ENCODE measurements at regions not wholly inside any gene's neighbourhood (a gene's known extent, or its start where the extent isn't known, plus 50 kb on each side); places are given as distances from the start of the nearest gene placed in this dataset.

GRCh38 chr11:114816791-114817190 lies 138.5 kb downstream of the NXPE2 start:
- no peak overlapping the region for H3K27ac ChIP-seq (ENCODE audit: control insufficient read depth, insufficient read depth, low read length)
- H3K4me2 ChIP-seq (ENCODE audit: control insufficient read depth, extremely low read depth, insufficient read depth, low read depth, low read length), result no peak overlapping the region
- H3K4me1 ChIP-seq (ENCODE audit: control insufficient read depth, extremely low read depth, insufficient read depth, low read length), result no peaks in the 10 kb centered on the region
- H3K36me3 ChIP-seq (ENCODE audit: control insufficient read depth in 2 of 2, extremely low read depth in 1 of 2, insufficient read depth in 2 of 2, low read length in 2 of 2), result no peaks in the 10 kb centered on the region
- no peaks in the 10 kb centered on the region for H3K79me2 ChIP-seq (ENCODE audit: control insufficient read depth, insufficient read depth, low read length)
- H4K20me1 ChIP-seq (ENCODE audit: control insufficient read depth, extremely low read depth, insufficient read depth, low read length), result no peaks in the 10 kb centered on the region
- TF ChIP-seq CTCF (optimal IDR thresholded peaks at IDR 0.05 in 1 of 3, IDR thresholded peaks at IDR 0.05 in 1 of 3, conservative IDR thresholded peaks at IDR 0.05 in 1 of 3; ENCODE audit: extremely low read depth in 1 of 3, insufficient read depth in 2 of 3, low read length in 3 of 3) (no peak), EZH2 (IDR thresholded peaks at IDR 0.05; ENCODE audit: low read length) (no peak)
- no peak overlapping the region for H2AFZ ChIP-seq (ENCODE audit: control insufficient read depth, low read length)
- H3K9ac ChIP-seq (ENCODE audit: control insufficient read depth, extremely low read depth, insufficient read depth, low read length), result no peak overlapping the region
- H3K4me3 ChIP-seq (ENCODE audit: control insufficient read depth in 2 of 3, extremely low read depth in 1 of 3, insufficient read depth in 2 of 3, low read depth in 1 of 3, low read length in 3 of 3), result no peak overlapping the region
- H3K9me3 ChIP-seq (ENCODE audit: control insufficient read depth, low read depth, low read length), result no peaks in the 10 kb centered on the region
- no peaks in the 10 kb centered on the region for H3K27me3 ChIP-seq (ENCODE audit: control insufficient read depth, extremely low read depth, insufficient read depth, low read length)
- H3K9me1 ChIP-seq (ENCODE audit: control insufficient read depth, extremely low read depth, insufficient read depth, low read length), result no peaks in the 10 kb centered on the region
- DNase-seq (ENCODE audit: low read depth, low spot score) (no peak), FAIRE-seq (no peak)
- dilution Hi-C loops (cut with MboI; ENCODE audit: extremely low pct_ligation_motif_present, low sequenced_read_pairs), result no loop called here

- FAIRE-seq, result no peak
- no peaks in the 10 kb centered on the region for H3K9me3 ChIP-seq (ENCODE audit: control insufficient read depth, low read depth, low read length)
- dilution Hi-C loops (cut with MboI; ENCODE audit: extremely low pct_ligation_motif_present, low sequenced_read_pairs), result no loop called here
- no peak for DNase-seq (ENCODE audit: low read depth, low spot score)
- H4K20me1 ChIP-seq (ENCODE audit: control insufficient read depth, extremely low read depth, insufficient read depth, low read length), result no peaks in the 10 kb centered on the region
- H3K4me1 ChIP-seq (ENCODE audit: control insufficient read depth, extremely low read depth, insufficient read depth, low read length), result no peaks in the 10 kb centered on the region
- no peak overlapping the region for H3K4me3 ChIP-seq (ENCODE audit: control insufficient read depth in 2 of 3, extremely low read depth in 1 of 3, insufficient read depth in 2 of 3, low read depth in 1 of 3, low read length in 3 of 3)
- no peaks in the 10 kb centered on the region for H3K27me3 ChIP-seq (ENCODE audit: control insufficient read depth, extremely low read depth, insufficient read depth, low read length)
- H3K27ac ChIP-seq (ENCODE audit: control insufficient read depth, insufficient read depth, low read length), result no peak overlapping the region
- no peak overlapping the region for H3K4me2 ChIP-seq (ENCODE audit: control insufficient read depth, extremely low read depth, insufficient read depth, low read depth, low read length)
- H3K79me2 ChIP-seq (ENCODE audit: control insufficient read depth, insufficient read depth, low read length), result no peaks in the 10 kb centered on the region
- H2AFZ ChIP-seq (ENCODE audit: control insufficient read depth, low read length), result no peak overlapping the region
- H3K9me1 ChIP-seq (ENCODE audit: control insufficient read depth, extremely low read depth, insufficient read depth, low read length), result no peaks in the 10 kb centered on the region
- no peaks in the 10 kb centered on the region for H3K36me3 ChIP-seq (ENCODE audit: control insufficient read depth in 2 of 2, extremely low read depth in 1 of 2, insufficient read depth in 2 of 2, low read length in 2 of 2)
- TF ChIP-seq EZH2 (IDR thresholded peaks at IDR 0.05; ENCODE audit: low read length) (no peak), CTCF (optimal IDR thresholded peaks at IDR 0.05 in 1 of 3, IDR thresholded peaks at IDR 0.05 in 1 of 3, conservative IDR thresholded peaks at IDR 0.05 in 1 of 3; ENCODE audit: extremely low read depth in 1 of 3, insufficient read depth in 2 of 3, low read length in 3 of 3) (no peak)
- no peak overlapping the region for H3K9ac ChIP-seq (ENCODE audit: control insufficient read depth, extremely low read depth, insufficient read depth, low read length)
These were observed 140.1 kb downstream of the NXPE2 start for GRCh38 chr11:114818382-114818781.

All from keratinocyte (primary cell).